Cardiac muscle cell (in vitro differentiated cells and primary cell): ENCODE measurements at regions not wholly inside any gene's neighbourhood (a gene's known extent, or its start where the extent isn't known, plus 50 kb on each side); places are given as distances from the start of the nearest gene placed in this dataset.

Source experiments
- DNase-seq, 2 donors: peaks; one replicate each; pipeline versions ENCODE4 v3.0.0 to v3.0.0-alpha.2; 2010 to 2017; ENCODE audit warnings: low read depth in 1 of 2, low spot score in 1 of 2
- H3K27ac ChIP-seq: fragments of 200-600 bp; sonication (generic); 2 replicates; pipeline ENCODE4 v1.5.1; 2016
- H3K27me3 ChIP-seq: fragments of 200-600 bp; sonication (generic); 2 replicates; pipeline ENCODE4 v1.6.0; 2016; ENCODE audit warnings: control low read depth
- H3K36me3 ChIP-seq: fragments of 200-600 bp; sonication (generic); 2 replicates; pipeline ENCODE4 v1.5.1; 2016; ENCODE audit warnings: control low read depth
- H3K4me1 ChIP-seq: fragments of 200-600 bp; sonication (generic); 2 replicates; pipeline ENCODE4 v1.8.1; 2017; ENCODE audit warnings: low read depth, mild to moderate bottlenecking, mixed run types
- H3K4me3 ChIP-seq: fragments of 200-600 bp; sonication (generic); 2 replicates; pipeline ENCODE4 v1.5.1; 2016; ENCODE audit warnings: mild to moderate bottlenecking
- H3K9me3 ChIP-seq: fragments of 200-600 bp; sonication (generic); 2 replicates; pipeline ENCODE4 v1.5.1; 2017; ENCODE audit warnings: low read depth, mild to moderate bottlenecking, control low read depth
- TF ChIP-seq, protein P1 (sequence below): IDR thresholded peaks from 2 replicates; pipeline ENCODE4 v1.5.1; 2012; ENCODE audit warnings: low read depth, mild to moderate bottlenecking, low read length

DNA sequence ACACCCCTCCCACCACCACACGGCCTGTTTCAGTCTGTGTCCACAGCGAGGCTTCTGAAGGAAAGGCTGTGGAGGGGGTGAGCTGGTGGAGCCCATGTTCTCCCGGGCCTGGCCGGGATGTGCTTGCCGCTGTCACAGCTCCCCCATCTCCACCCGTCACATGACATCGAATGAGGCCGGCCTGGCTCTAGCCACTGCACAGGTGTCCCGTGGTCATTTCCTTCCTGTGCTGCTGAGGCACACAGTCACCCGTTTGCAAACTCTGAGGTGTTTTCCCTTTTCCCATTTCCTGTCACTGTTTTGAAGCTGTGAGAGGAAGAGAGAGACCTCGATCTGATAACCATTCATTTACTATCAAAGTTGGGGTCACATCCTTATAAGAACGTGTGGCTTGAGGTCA is 55.7 kb upstream of the CLDN5 start:
- Histone ChIP-seq H3K4me3 (no peak overlapping the region), H3K27ac (no peak overlapping the region), H3K4me1 (no peaks in the 10 kb centered on the region), H3K27me3 (no peaks in the 10 kb centered on the region), H3K36me3 (no peaks in the 10 kb centered on the region), H3K9me3 (no peaks in the 10 kb centered on the region)
- peak in 1 of 2 donors; percentile 19 for DNase-seq
- TF ChIP-seq, protein P1, sequence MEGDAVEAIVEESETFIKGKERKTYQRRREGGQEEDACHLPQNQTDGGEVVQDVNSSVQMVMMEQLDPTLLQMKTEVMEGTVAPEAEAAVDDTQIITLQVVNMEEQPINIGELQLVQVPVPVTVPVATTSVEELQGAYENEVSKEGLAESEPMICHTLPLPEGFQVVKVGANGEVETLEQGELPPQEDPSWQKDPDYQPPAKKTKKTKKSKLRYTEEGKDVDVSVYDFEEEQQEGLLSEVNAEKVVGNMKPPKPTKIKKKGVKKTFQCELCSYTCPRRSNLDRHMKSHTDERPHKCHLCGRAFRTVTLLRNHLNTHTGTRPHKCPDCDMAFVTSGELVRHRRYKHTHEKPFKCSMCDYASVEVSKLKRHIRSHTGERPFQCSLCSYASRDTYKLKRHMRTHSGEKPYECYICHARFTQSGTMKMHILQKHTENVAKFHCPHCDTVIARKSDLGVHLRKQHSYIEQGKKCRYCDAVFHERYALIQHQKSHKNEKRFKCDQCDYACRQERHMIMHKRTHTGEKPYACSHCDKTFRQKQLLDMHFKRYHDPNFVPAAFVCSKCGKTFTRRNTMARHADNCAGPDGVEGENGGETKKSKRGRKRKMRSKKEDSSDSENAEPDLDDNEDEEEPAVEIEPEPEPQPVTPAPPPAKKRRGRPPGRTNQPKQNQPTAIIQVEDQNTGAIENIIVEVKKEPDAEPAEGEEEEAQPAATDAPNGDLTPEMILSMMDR: no peak

DNA sequence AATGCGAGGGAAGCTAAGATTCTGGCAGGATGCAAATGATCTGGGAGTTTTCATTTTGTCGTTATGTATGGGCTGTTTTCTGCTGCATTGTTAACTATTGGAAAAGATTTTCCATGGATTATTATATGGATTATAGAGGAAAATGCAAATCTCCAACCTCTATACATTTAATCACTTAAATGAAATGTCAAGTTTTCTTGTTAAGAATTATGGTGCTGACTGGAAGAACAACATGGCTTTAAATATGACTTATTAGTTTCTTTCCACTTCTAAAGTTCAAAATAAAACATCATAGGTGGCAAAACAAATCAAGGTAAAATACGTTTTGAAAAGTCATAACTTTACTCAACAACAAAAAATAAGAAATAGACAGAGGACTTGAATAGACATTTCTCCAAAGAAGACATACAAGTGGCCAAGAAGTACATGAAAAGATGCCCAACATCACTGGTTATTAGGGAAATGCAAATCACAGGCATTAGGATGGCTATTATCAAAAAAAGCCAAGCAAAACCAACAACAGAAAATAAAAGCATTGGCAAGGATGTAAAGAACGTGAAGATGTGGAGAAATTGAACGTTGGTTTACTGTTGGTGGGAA is 56.2 kb upstream of the CLDN5 start:
- TF ChIP-seq, protein P1: no peak

DNA sequence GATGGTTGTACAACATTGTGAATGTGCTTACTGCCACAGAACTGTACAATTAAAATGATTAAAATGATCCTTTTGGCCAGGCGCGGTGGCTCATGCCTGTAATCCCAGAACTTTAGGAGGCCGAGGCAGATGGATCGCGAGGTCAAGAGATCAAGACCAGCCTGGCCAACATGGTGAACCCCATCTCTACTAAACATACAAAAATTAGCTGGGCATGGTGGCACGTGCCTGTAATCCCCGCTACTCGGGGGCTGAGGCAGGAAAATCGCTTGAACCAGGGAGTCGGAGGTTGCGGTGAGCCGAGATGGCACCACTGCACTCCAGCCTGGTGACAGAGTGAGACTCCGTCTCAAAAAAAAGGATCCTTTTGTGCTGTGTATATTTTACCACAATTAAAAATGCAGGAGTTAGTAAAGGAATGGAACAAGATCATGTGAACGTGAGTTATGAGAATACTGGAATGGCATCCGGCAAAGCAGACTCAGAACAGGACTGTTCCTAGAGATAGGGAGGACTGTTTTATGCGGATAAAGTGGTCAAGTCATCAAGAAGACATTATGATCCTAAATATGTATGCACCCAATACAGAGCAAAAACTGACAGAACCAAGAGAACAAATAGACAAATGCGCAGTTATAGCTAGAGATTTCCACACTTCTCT is 58.0 kb upstream of the CLDN5 start:
- TF ChIP-seq, protein P1: no peak
- Histone ChIP-seq H3K36me3 (no peaks in the 10 kb centered on the region), H3K9me3 (no peaks in the 10 kb centered on the region)

More for the DNA sequence above, 56.2 kb upstream of the CLDN5 start:
- H3K9me3 ChIP-seq: no peaks in the 10 kb centered on the region
- H3K27ac ChIP-seq: no peak overlapping the region
- H3K4me1 ChIP-seq: no peaks in the 10 kb centered on the region
- H3K4me3 ChIP-seq: no peak overlapping the region
- no peaks in the 10 kb centered on the region for H3K27me3 ChIP-seq
- no peaks in the 10 kb centered on the region for H3K36me3 ChIP-seq
- no peak for DNase-seq

GRCh38 chr22:19586922-19587684 is 62.9 kb upstream of the CLDN5 start:
- no peaks in the 10 kb centered on the region for H3K9me3 ChIP-seq
- H3K36me3 ChIP-seq: no peaks in the 10 kb centered on the region
- DNase-seq: no peak
- H3K4me1 ChIP-seq: no peaks in the 10 kb centered on the region
- no peak overlapping the region for H3K27ac ChIP-seq
- no peak overlapping the region for H3K4me3 ChIP-seq
- TF ChIP-seq, protein P1: no peak
- no peaks in the 10 kb centered on the region for H3K27me3 ChIP-seq

More for the DNA sequence above, 58.0 kb upstream of the CLDN5 start:
- Histone ChIP-seq H3K27me3 (no peaks in the 10 kb centered on the region), H3K4me3 (no peak overlapping the region), H3K27ac (no peak overlapping the region), H3K4me1 (no peaks in the 10 kb centered on the region)
- DNase-seq: no peak

DNA sequence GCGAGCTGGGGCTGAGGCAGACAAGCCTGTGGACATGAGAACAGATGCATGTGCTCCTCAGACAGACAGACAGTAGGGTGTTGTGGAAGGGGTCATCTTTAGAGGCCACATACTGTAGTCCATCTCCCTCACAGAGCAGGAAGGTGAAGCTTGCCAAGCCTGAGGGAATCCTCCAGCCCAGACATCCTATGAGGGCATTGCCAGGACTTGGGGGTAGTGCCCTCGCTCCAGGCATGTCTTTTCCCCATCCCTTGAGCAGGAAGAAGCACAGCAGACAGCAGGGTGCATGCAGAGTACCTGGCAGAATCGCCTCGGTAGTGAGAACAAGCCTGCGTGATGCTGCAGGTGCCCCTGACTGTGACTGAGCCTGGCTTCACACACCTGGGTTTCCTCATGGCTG is 66.5 kb upstream of the CLDN5 start:
- Histone ChIP-seq H3K27ac (no peak overlapping the region), H3K4me1 (no peaks in the 10 kb centered on the region), H3K9me3 (no peaks in the 10 kb centered on the region), H3K36me3 (no peaks in the 10 kb centered on the region), H3K27me3 (no peaks in the 10 kb centered on the region), H3K4me3 (no peak overlapping the region)
- DNase-seq: no peak
- TF ChIP-seq, protein P1: no peak
